ENCODE measurements at regions not wholly inside any gene's neighbourhood (a gene's known extent, or its start where the extent isn't known, plus 50 kb on each side); places are given as distances from the start of the nearest gene placed in this dataset.

- DNase-seq: no peak
These were observed 185.3 kb upstream of the ARGLU1 start for GRCh38 chr13:106753251-106753650.

GRCh38 chr13:106752584-106753170 is 184.7 kb upstream of the ARGLU1 start:
- peak; percentile 15 for DNase-seq

GRCh38 chr13:106748785-106749184 is 180.8 kb upstream of the ARGLU1 start:
- no peak for DNase-seq

DNA sequence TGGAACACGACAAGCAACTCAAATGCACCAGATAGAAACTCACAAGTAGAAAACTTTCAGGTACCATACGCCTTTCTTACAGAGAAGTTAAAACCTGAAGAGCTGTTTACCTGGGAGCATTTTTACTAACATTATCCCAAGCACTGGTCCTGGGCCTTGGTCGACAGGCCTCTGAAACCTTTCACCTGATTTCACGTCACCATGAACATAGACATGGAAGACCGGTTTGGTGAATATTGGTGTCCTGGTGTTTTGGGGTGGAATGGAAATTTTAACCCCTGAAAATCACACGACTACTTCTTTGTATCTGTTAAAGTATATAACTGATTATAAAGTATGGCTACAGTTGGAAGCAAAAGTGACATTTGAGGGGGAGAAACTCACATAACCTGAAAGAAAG is 176.6 kb upstream of the ARGLU1 start:
- DNase-seq: no peak

- DNase-seq: no peak
These were observed 170.3 kb upstream of the ARGLU1 start for GRCh38 chr13:106738186-106738678.

DNA sequence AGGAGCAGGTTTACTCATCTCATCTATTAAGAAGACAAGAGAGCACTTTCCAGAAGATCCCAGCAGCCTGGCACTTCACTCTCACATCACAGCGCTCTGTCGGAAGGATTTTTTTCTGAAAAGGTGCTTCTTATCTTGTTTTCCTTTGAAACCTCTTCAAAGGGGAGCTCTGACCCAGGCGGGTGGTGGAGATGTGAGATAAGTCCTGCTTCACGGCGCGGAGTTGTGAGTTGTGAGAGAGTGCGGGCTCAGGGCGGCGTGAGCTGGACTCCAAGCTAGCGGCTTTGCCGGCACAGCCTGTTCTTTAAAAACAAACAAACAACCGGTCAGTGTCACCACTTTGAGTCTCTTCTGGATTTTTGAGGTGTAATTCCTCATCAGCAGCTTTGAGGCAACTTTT is 169.0 kb upstream of the ARGLU1 start:
- DNase-seq: no peak

- DNase-seq: no peak
These were observed 166.3 kb upstream of the ARGLU1 start for GRCh38 chr13:106734198-106734597.

DNA sequence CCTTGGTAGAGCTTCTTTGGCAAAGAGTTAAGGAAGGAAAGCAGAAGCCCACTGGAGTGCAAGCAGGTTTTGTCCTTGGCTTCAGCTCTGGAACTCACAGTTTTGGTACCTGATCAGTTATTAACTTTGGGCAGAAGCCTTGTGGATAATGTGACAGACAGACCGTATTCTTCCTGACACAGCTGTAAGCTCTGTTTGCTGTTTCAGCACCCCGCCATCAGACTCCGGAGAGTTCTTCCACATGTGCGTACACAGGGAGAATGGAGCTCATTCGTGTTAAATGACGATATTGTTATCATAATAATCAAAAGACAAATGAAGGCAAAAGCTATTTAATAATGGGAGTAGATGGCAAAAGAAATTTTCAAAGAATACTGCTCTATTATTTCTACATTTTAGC is 155.1 kb upstream of the ARGLU1 start:
- no peak for DNase-seq

- DNase-seq: no peak
These were observed 154.7 kb upstream of the ARGLU1 start for GRCh38 chr13:106722620-106723019.

DNA sequence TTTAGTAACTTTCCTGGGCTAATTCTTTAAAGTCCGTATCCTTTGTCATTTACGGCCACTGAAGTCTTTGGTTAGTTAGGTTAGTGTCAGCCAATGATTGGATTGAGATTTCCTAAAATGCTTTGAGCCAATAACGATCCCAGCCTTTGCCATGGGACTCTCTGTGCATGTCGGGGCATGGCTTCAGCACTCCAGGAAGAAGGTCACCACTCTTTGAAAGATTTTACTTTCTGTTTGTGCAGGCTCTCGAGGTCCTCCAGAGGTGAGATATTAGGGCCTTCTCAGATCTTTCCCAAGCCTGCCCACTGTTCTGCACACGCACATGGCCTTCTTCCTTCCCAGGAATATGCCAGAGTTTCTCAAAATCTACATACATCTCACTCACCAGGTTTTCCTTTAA is 153.7 kb upstream of the ARGLU1 start:
- DNase-seq: no peak

DNA sequence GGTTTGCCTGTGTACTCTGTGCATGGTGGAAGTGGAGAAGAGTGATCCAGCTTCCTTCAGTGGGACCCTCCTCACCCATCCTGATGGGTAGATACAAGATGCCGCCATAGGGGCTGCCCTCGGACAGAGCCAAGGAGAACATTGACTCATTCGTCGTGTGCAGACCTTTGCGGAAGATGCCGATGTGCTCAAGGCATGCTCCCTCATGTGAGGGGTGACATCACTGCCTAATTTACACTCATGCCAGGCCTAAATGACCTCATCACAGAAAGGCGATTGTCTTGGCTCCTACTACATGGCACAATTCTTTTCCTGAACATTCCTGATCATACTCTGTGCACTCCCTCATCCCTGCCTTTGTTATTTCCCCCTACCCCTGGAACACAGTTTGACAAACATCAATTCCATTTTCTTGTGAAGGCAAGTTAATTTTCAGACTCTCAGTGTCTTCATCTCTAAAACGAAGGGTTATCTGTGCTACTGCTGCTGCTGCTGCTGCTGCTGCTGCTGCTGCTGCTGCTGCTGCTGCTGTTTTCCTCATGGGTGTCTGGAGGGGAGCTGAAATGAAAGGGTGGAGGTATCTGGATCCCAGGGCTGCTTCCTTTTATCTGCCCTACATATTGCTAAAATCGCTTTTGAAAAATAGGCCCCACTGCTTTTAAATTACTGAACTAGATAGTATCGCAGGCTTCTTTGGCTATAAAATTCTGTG is 146.5 kb upstream of the ARGLU1 start:
- no peak for DNase-seq

DNA sequence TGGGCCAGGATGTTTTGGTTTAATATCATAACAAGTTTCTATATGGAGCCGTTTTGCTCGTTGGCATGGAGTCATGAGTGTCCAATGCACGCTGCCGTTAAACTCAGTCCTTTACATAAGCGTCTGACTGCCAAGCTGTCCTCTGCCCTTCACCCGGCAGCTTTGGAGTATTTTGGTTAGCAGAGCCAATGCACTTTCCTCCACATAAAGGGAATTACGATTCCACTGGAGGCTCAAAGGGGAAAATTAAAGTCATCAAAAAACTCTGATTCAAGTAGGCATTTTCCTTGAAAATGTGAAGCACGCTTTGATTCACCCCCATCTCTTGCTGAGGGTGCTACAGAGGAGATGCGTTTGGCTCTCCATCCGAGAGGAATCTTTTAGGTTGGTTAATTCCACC is 144.4 kb upstream of the ARGLU1 start:
- DNase-seq: no peak

GRCh38 chr13:106710266-106710665 is 142.3 kb upstream of the ARGLU1 start:
- no peak for DNase-seq

DNA sequence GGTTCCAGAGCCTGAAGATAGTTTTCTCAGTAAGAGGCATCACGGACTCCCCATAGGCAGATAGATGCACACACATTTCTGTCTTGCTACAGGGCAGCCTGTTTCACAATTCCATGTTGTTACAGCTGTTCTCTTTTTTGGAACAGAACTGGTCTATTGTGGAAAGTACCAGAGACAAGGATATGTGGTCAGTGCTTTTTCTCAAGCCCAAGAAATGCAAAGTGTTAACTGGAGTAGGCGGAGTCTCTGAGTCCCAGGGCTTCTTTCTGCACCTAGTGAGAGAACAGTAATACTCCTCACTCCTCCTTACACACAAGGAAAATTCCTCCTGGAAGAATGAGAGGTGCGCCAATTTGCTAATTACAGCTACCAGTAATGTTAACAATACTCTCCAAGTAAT is 141.6 kb upstream of the ARGLU1 start:
- DNase-seq: no peak

- DNase-seq: no peak
These were observed 134.6 kb upstream of the ARGLU1 start for GRCh38 chr13:106702505-106702904.

- no peak for DNase-seq
These were observed 133.9 kb upstream of the ARGLU1 start for GRCh38 chr13:106701771-106702341.

GRCh38 chr13:106700439-106700838 is 132.5 kb upstream of the ARGLU1 start:
- no peak for DNase-seq

GRCh38 chr13:106700007-106700406 is 132.1 kb upstream of the ARGLU1 start:
- no peak for DNase-seq

- no peak for DNase-seq
These were observed 131.4 kb upstream of the ARGLU1 start for GRCh38 chr13:106699311-106699710.

- DNase-seq: no peak
These were observed 128.8 kb upstream of the ARGLU1 start for GRCh38 chr13:106696719-106697118.

GRCh38 chr13:106696140-106696539 is 128.2 kb upstream of the ARGLU1 start:
- no peak for DNase-seq

GRCh38 chr13:106695139-106695538 is 127.2 kb upstream of the ARGLU1 start:
- DNase-seq: no peak

DNA sequence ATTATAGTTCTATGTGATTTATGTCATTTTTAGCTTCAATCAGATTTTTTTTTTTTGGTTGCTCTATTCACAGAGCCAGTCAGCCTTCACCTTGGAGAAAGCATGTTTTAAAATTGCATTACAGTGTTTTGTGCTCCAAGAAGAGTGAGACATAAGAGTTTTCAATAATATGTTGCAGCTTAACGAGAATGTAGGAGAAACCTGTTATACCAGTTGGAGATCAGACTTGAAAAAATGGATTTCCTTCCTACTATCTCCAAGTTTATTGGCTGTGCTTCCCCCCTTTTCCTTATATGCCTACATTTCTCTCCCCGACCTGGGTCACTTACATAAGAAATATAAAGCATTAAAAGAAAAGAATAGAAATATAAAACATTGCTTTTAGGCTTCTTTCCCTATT is 123.9 kb upstream of the ARGLU1 start:
- no peak for DNase-seq

GRCh38 chr13:106691341-106691740 is 123.4 kb upstream of the ARGLU1 start:
- DNase-seq: no peak
